ENCODE measurements at regions not wholly inside any gene's neighbourhood (a gene's known extent, or its start where the extent isn't known, plus 50 kb on each side); places are given as distances from the start of the nearest gene placed in this dataset.

DNA sequence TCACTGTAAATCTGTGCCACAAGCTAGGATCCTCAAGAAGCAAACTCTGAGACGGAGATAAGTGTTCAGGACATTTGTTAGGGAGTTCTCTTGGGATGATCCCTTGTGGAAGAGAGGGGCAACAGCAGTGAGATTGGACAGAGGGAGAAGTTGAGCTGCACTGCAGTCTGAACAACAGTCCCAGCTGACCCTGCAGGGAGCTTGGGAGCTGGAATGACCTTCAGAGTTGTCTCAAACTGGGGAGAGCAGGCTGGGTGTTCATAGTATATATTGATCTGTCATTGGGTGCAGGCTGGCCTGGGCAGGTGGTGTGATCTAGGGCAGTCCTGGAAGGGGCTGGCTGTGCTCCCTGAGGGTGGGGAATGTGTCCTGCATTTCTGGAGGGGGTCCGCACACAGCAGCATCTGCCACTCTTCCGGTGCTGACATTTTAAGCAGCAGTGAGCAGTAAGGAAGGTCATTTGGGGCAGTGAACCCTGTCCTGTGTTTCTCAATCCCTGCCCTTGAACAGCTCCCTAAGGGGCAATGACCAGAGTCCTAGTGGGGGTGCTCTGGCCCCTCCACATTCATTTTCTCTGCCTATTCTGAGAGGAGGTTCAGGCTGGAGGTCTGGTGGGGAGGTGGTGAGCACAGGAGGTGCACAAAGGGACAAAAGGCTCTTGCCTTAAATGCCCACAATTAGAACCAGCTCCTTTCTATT, 90.2 kb upstream of the PPM1J start:
- Mint-ChIP-seq H3K27me3 (peaks cover 11% of the 10 kb centered on the region), H3K9me3 (no peaks in the 10 kb centered on the region), H3K27ac (no peak overlapping the region), H3K4me1 (ENCODE audit: low read depth) (no peaks in the 10 kb centered on the region), H3K36me3 (ENCODE audit: low read depth) (no peaks in the 10 kb centered on the region), H3K4me3 (no peak overlapping the region)
- no peak for DNase-seq

DNA sequence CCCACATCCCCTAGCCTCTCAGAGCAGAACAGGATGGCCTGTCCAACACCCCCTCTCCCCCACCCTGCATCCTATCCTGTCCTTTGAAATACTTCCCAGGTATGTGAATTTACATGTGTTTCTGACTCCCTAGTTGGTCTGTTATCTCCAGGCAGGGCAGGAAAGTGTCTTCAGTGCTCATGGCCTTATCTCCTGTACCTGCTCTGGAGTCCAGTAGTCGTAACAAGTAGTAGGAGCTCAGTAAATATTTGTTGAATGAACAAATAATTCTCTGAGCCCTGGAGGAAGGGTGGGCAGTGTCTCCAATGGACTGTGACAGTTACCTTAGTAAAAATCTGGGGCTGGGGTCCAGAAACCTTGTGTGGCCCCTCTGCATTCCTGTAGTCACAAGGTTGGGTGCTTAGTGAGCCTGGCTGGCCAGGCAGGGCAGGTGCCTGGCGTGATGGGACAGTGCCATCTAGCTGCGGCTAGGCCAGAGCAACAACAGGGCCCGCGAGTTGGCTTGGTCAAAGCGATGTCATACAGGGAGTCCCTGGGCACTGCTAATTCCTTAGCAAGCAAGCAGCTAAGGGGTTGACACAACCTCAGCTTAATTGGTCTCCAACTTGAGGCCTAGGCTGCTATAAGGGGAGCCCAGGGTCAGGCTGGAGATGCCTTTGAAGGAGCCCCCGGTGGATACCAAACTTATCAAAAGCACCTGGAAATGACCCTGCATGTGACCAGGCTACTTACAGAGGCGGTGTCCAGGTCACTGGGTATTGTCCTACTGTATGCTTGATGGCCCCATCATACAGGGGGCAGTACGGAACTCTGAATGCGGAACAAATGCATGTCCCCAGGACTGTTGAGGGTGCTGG, 89.0 kb upstream of the PPM1J start:
- Mint-ChIP-seq H3K27me3 (peaks cover 11% of the 10 kb centered on the region), H3K4me3 (no peak overlapping the region), H3K9me3 (no peaks in the 10 kb centered on the region), H3K36me3 (ENCODE audit: low read depth) (no peaks in the 10 kb centered on the region), H3K27ac (no peak overlapping the region), H3K4me1 (ENCODE audit: low read depth) (no peaks in the 10 kb centered on the region)
- DNase-seq = peak; percentile 69

- H3K4me3 Mint-ChIP-seq = no peak overlapping the region
- H3K4me1 Mint-ChIP-seq (ENCODE audit: low read depth) = no peaks in the 10 kb centered on the region
Measured at GRCh38 chr1:112800289-112800688, 85.2 kb upstream of the PPM1J start.

DNA sequence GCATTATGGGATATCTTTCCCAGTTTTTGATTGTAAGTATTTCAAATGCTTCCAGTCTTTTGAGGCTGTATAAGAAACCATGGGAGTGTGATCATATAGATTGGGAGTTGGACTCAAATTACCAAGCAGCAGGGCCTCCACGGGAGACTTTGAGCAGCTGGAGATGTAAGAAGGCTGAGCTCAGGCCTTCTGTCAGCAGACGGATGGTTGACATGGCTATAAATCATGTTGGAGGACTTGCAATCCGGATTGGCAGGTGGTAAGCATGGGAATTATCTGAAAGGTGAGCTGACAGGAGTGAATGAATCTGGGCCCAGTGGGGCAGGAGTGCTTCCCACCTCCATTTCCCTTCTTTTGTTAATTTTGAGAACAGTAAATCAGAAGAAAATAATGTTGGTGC, 83.2 kb upstream of the PPM1J start:
- H3K9me3 Mint-ChIP-seq = no peaks in the 10 kb centered on the region
- DNase-seq = no peak
- H3K36me3 Mint-ChIP-seq (ENCODE audit: low read depth) = no peaks in the 10 kb centered on the region
- H3K4me3 Mint-ChIP-seq = no peak overlapping the region
- H3K4me1 Mint-ChIP-seq (ENCODE audit: low read depth) = no peaks in the 10 kb centered on the region
- H3K27me3 Mint-ChIP-seq = no peaks in the 10 kb centered on the region
- no peak overlapping the region for H3K27ac Mint-ChIP-seq

More at GRCh38 chr1:112800289-112800688, 85.2 kb upstream of the PPM1J start:
- Mint-ChIP-seq H3K9me3 (no peaks in the 10 kb centered on the region), H3K27me3 (peaks cover 9% of the 10 kb centered on the region), H3K27ac (no peak overlapping the region), H3K36me3 (ENCODE audit: low read depth) (no peaks in the 10 kb centered on the region)
- DNase-seq = no peak

DNA sequence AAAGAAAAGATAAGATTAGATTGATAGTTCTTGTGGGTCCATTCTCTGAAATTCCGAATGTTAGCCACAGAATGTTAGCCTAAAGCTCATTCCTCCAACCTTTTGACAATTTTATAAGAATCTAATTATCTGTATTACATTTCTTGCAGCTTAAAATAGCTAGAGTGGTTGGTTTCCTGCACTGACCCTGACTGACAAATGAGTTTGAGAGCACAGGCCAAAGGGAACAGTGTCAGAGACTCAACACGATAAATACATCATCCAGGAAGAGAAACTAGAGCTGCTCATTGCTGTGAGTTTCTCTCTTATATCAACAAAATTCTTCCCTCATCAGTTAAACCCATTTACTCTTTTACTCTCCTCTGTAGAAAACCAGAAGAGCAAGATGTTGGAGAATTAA, 82.1 kb upstream of the PPM1J start:
- Mint-ChIP-seq H3K4me3 (no peak overlapping the region), H3K36me3 (ENCODE audit: low read depth) (no peaks in the 10 kb centered on the region), H3K9me3 (no peaks in the 10 kb centered on the region), H3K4me1 (ENCODE audit: low read depth) (no peaks in the 10 kb centered on the region), H3K27ac (no peak overlapping the region), H3K27me3 (no peaks in the 10 kb centered on the region)
- DNase-seq = no peak

- DNase-seq = no peak
- Mint-ChIP-seq H3K27me3 (no peaks in the 10 kb centered on the region), H3K36me3 (ENCODE audit: low read depth) (no peaks in the 10 kb centered on the region), H3K4me3 (no peak overlapping the region), H3K27ac (no peak overlapping the region), H3K4me1 (ENCODE audit: low read depth) (no peaks in the 10 kb centered on the region), H3K9me3 (no peaks in the 10 kb centered on the region)
Measured at GRCh38 chr1:112794654-112795239, 79.6 kb upstream of the PPM1J start.

DNA sequence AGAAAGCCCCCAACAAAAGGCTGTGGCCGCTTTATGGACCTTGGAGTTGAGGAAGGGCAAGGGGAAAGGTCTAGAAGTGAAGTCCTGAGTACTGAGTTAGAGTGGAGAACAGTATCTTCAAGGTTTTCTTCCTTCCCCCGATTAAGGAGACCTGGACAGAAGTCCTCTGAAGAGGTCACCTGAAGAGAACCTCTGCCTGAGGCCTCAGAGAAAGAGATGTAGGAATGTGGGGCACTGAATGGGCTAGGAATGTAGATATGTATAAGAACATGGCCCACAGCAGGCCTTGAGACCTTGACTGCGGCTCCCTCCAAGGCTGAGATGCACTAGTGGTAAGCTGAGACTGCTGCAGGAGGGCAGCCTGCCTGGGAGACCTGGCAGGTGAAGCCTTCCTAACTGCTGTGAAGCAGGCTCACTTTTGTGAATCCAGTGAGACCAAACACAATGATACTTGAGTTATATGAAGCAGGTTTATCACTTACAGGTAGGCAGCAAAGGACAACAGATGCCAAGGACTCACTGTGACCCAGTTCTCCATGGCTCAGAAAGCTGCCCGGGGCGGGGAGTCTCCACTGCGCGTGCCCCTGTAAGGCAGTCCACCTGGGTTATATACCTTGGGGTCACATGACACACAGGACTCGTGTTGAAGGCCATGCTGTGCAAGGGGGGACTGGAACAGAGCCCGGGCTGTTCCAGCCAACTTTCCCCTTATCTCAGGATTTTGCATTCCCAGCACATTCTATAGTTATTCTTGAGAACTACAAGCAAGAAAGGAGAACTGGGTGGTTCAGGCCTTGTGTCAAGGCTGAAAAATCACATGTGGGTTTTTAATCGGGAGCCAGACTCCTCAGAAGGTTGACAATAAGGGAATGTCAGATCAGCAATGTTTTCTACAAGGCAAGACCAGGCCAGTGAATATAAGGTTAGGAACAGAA, 78.8 kb upstream of the PPM1J start:
- H3K27ac Mint-ChIP-seq = no peak overlapping the region
- H3K9me3 Mint-ChIP-seq = no peaks in the 10 kb centered on the region
- H3K4me1 Mint-ChIP-seq (ENCODE audit: low read depth) = no peaks in the 10 kb centered on the region
- DNase-seq = no peak
- no peaks in the 10 kb centered on the region for H3K27me3 Mint-ChIP-seq
- H3K4me3 Mint-ChIP-seq = no peak overlapping the region
- no peaks in the 10 kb centered on the region for H3K36me3 Mint-ChIP-seq (ENCODE audit: low read depth)

GRCh38 chr1:112791723-112792104, 76.6 kb upstream of the PPM1J start:
- Mint-ChIP-seq H3K9me3 (no peaks in the 10 kb centered on the region), H3K27me3 (no peaks in the 10 kb centered on the region), H3K27ac (no peak overlapping the region), H3K36me3 (ENCODE audit: low read depth) (no peaks in the 10 kb centered on the region), H3K4me1 (ENCODE audit: low read depth) (no peaks in the 10 kb centered on the region), H3K4me3 (no peak overlapping the region)
- no peak for DNase-seq

GRCh38 chr1:112790920-112791722, 76.0 kb upstream of the PPM1J start:
- no peak overlapping the region for H3K27ac Mint-ChIP-seq
- no peaks in the 10 kb centered on the region for H3K27me3 Mint-ChIP-seq
- no peaks in the 10 kb centered on the region for H3K9me3 Mint-ChIP-seq
- no peaks in the 10 kb centered on the region for H3K4me1 Mint-ChIP-seq (ENCODE audit: low read depth)
- H3K4me3 Mint-ChIP-seq = no peak overlapping the region
- no peak for DNase-seq
- no peaks in the 10 kb centered on the region for H3K36me3 Mint-ChIP-seq (ENCODE audit: low read depth)

- H3K27me3 Mint-ChIP-seq = no peaks in the 10 kb centered on the region
- no peaks in the 10 kb centered on the region for H3K9me3 Mint-ChIP-seq
- H3K4me1 Mint-ChIP-seq (ENCODE audit: low read depth) = no peaks in the 10 kb centered on the region
- DNase-seq = no peak
- no peak overlapping the region for H3K27ac Mint-ChIP-seq
- no peak overlapping the region for H3K4me3 Mint-ChIP-seq
- no peaks in the 10 kb centered on the region for H3K36me3 Mint-ChIP-seq (ENCODE audit: low read depth)
Measured at GRCh38 chr1:112788561-112788960, 73.4 kb upstream of the PPM1J start.

DNA sequence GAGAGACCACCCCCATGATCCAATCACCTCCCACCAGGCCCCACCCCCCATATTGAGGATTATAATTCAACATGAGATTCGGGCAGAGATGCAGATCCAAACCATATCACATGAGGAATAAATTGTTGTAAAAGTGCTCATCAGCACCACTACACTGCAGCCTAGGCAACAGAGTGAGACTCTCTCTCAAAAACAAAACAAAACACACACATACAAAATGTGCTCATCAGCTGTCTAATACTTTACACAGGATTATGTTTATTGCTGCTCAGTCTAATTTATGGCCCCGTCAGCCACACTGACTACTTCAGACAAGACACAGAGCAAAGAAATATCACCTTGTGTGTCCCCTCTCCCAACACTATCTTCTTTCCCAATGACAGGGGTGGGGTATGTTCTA, 72.9 kb upstream of the PPM1J start:
- no peak overlapping the region for H3K27ac Mint-ChIP-seq

GRCh38 chr1:112783059-112783458, 67.9 kb upstream of the PPM1J start:
- H3K27me3 Mint-ChIP-seq = no peaks in the 10 kb centered on the region
- H3K36me3 Mint-ChIP-seq (ENCODE audit: low read depth) = no peaks in the 10 kb centered on the region
- no peak for DNase-seq
- H3K4me3 Mint-ChIP-seq = no peak overlapping the region
- H3K4me1 Mint-ChIP-seq (ENCODE audit: low read depth) = no peaks in the 10 kb centered on the region
- H3K27ac Mint-ChIP-seq = no peak overlapping the region
- no peaks in the 10 kb centered on the region for H3K9me3 Mint-ChIP-seq

More for the DNA sequence above, 72.9 kb upstream of the PPM1J start:
- no peaks in the 10 kb centered on the region for H3K4me1 Mint-ChIP-seq (ENCODE audit: low read depth)
- H3K36me3 Mint-ChIP-seq (ENCODE audit: low read depth) = no peaks in the 10 kb centered on the region
- H3K27me3 Mint-ChIP-seq = no peaks in the 10 kb centered on the region
- DNase-seq = no peak
- H3K9me3 Mint-ChIP-seq = no peaks in the 10 kb centered on the region
- no peak overlapping the region for H3K4me3 Mint-ChIP-seq

DNA sequence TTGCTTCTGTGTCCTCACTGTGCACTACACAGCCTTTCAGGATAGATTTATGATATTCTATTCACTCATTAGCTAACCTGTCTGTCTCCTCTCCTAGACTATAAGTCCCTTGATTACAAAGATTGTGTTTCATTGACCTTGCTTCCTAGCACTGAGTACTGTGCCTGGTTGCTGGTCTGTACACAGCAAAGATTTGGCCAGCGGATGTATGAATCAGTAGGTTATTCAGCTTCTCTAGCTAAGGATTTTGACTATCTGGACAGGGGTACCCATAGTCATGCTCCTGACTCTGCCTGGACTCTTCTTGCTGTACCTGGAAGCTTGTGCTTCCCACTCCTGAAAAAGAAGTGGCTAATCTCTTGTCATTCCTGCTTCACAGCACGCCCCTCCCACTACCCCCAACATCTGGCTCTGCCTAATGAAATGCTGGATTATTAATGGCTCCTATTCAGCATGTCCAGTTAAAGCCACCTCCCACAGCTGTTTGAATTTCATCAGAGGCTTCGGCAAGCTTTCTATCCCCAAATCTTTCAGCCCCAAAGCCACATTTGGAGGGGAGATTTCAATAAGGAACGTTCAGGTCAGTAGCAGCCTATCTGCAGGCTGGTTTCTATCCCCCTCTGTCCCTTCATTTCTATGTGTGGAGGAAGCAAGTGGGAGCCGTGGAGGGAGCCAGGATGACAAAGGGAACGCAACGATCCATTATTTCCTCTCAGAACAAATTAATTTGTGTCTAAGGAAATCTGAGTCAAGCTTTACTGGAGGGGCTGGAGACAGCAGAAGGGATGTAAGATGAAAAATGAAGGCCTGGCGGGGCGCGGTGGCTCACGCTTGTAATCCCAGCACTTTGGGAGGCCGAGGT, 64.8 kb upstream of the PPM1J start:
- H3K27me3 Mint-ChIP-seq = no peaks in the 10 kb centered on the region
- H3K4me1 Mint-ChIP-seq (ENCODE audit: low read depth) = no peaks in the 10 kb centered on the region
- H3K9me3 Mint-ChIP-seq = no peaks in the 10 kb centered on the region
- H3K4me3 Mint-ChIP-seq = no peak overlapping the region
- no peaks in the 10 kb centered on the region for H3K36me3 Mint-ChIP-seq (ENCODE audit: low read depth)
- no peak for DNase-seq
- no peak overlapping the region for H3K27ac Mint-ChIP-seq
